Keratinocyte (primary cell): ENCODE measurements at regions not wholly inside any gene's neighbourhood (a gene's known extent, or its start where the extent isn't known, plus 50 kb on each side); places are given as distances from the start of the nearest gene placed in this dataset.

ENCODE experiments used
- DNase-seq: peaks from one replicate; pipeline ENCODE4 v3.0.0-alpha.2; 2011; ENCODE audit warnings: low read depth, missing footprints, low spot score
- FAIRE-seq: peaks from 2 replicates; lab custom pipeline; 2011; peaks lifted over from hg19 to GRCh38; lab: Jason Lieb, UNC
- H2AFZ ChIP-seq: 2 replicates; pipeline ENCODE4 v1.6.0; 2012; ENCODE audit warnings: low read length, control low read depth, inconsistent platforms; ENCODE audit not compliant: control insufficient read depth
- H3K27ac ChIP-seq: 2 replicates; pipeline ENCODE4 v1.5.1; 2011; ENCODE audit warnings: low read length; ENCODE audit not compliant: control insufficient read depth, insufficient read depth
- H3K27me3 ChIP-seq: 3 replicates; pipeline ENCODE4 v1.6.0; 2011; ENCODE audit warnings: low read length; ENCODE audit not compliant: control insufficient read depth, insufficient read depth; ENCODE audit errors: extremely low read depth
- H3K36me3 ChIP-seq, 2 experiments: 2 replicates in 1 of 2; 3 replicates in 1 of 2; pipeline ENCODE4 v1.5.1; 2011; ENCODE audit warnings: low read length in 2 of 2, mild to moderate bottlenecking in 1 of 2; ENCODE audit not compliant: control insufficient read depth in 2 of 2, insufficient read depth in 2 of 2; ENCODE audit errors: extremely low read depth in 1 of 2
- H3K4me1 ChIP-seq: 3 replicates; pipeline ENCODE4 v1.5.1; 2011; ENCODE audit warnings: low read length; ENCODE audit not compliant: control insufficient read depth, insufficient read depth; ENCODE audit errors: extremely low read depth
- H3K4me2 ChIP-seq: 3 replicates; pipeline ENCODE4 v1.6.0; 2011; ENCODE audit warnings: low read depth, low read length; ENCODE audit not compliant: control insufficient read depth, insufficient read depth; ENCODE audit errors: extremely low read depth
- H3K4me3 ChIP-seq, 3 experiments: fragments of 200-600 bp in 1 of 3; sonication (generic) in 1 of 3; 2 replicates in 2 of 3; 3 replicates in 1 of 3; pipeline ENCODE4 v1.5.1; 2011 to 2016; ENCODE audit warnings: low read length in 3 of 3, mild to moderate bottlenecking in 3 of 3, control low read depth in 2 of 3, inconsistent platforms in 1 of 3, low read depth in 1 of 3, mixed read lengths in 1 of 3, mixed run types in 1 of 3, moderate library complexity in 1 of 3; ENCODE audit not compliant: control insufficient read depth in 2 of 3, insufficient read depth in 2 of 3; ENCODE audit errors: extremely low read depth in 1 of 3
- H3K79me2 ChIP-seq: 2 replicates; pipeline ENCODE4 v1.6.0; 2012; ENCODE audit warnings: low read length; ENCODE audit not compliant: control insufficient read depth, insufficient read depth
- H3K9ac ChIP-seq: 3 replicates; pipeline ENCODE4 v1.6.0; 2011; ENCODE audit warnings: low read length; ENCODE audit not compliant: control insufficient read depth, insufficient read depth; ENCODE audit errors: extremely low read depth
- H3K9me1 ChIP-seq: 3 replicates; pipeline ENCODE4 v1.6.0; 2011; ENCODE audit warnings: low read length; ENCODE audit not compliant: control insufficient read depth, insufficient read depth; ENCODE audit errors: extremely low read depth
- H3K9me3 ChIP-seq: 2 replicates; pipeline ENCODE4 v1.5.1; 2012; ENCODE audit warnings: low read depth, low read length; ENCODE audit not compliant: control insufficient read depth
- H4K20me1 ChIP-seq: 3 replicates; pipeline ENCODE4 v1.6.0; 2011; ENCODE audit warnings: low read length; ENCODE audit not compliant: control insufficient read depth, insufficient read depth; ENCODE audit errors: extremely low read depth
- CTCF ChIP-seq, 3 experiments: IDR thresholded peaks in 1 of 3; conservative IDR thresholded peaks in 1 of 3; optimal IDR thresholded peaks in 1 of 3; 2 replicates in 2 of 3; 3 replicates in 1 of 3; pipeline versions ENCODE3 to v1.5.1; 2011; ENCODE audit warnings: low read length in 3 of 3, mild to moderate bottlenecking in 3 of 3, moderate library complexity in 2 of 3, control low read depth in 1 of 3, inconsistent platforms in 1 of 3; ENCODE audit not compliant: insufficient read depth in 2 of 3; ENCODE audit errors: extremely low read depth in 1 of 3
- EZH2 ChIP-seq: IDR thresholded peaks from one replicate; pipeline ENCODE4 v1.6.1; 2012; ENCODE audit warnings: inconsistent platforms, mild to moderate bottlenecking, low read length, moderate library complexity
- dilution Hi-C: fragments of 300-500 bp; cut with MboI; formaldehyde crosslinking; loops from one replicate; pipeline ENCODE4 v1.7.0; 2020; ENCODE audit warnings: low sequenced_read_pairs; ENCODE audit not compliant: extremely low pct_ligation_motif_present

GRCh38 chr2:8223695-8224346 lies 458.0 kb upstream of the ID2 start:
- Histone ChIP-seq H3K4me3 (no peak overlapping the region), H2AFZ (no peak overlapping the region), H4K20me1 (no peaks in the 10 kb centered on the region), H3K36me3 (no peaks in the 10 kb centered on the region), H3K9me3 (no peaks in the 10 kb centered on the region), H3K79me2 (no peaks in the 10 kb centered on the region), H3K4me1 (no peaks in the 10 kb centered on the region), H3K27me3 (no peaks in the 10 kb centered on the region), H3K27ac (no peak overlapping the region), H3K4me2 (no peak overlapping the region), H3K9me1 (no peaks in the 10 kb centered on the region), H3K9ac (no peak overlapping the region)
- no peak for FAIRE-seq
- dilution Hi-C loops: no loop called here
- TF ChIP-seq EZH2 (no peak), CTCF (optimal IDR thresholded peaks at IDR 0.05 in 1 of 3, IDR thresholded peaks at IDR 0.05 in 1 of 3, conservative IDR thresholded peaks at IDR 0.05 in 1 of 3; ENCODE audit: extremely low read depth in 1 of 3, insufficient read depth in 2 of 3, low read length in 3 of 3) (no peak)
- DNase-seq: no peak

GRCh38 chr2:8224347-8225190 lies 457.3 kb upstream of the ID2 start:
- TF ChIP-seq CTCF (optimal IDR thresholded peaks at IDR 0.05 in 1 of 3, IDR thresholded peaks at IDR 0.05 in 1 of 3, conservative IDR thresholded peaks at IDR 0.05 in 1 of 3; ENCODE audit: extremely low read depth in 1 of 3, insufficient read depth in 2 of 3, low read length in 3 of 3): no peak
- no peak for TF ChIP-seq EZH2
- FAIRE-seq: no peak
- Histone ChIP-seq H3K27ac (no peak overlapping the region), H4K20me1 (no peaks in the 10 kb centered on the region), H3K9me3 (no peaks in the 10 kb centered on the region), H3K4me2 (no peak overlapping the region), H3K27me3 (no peaks in the 10 kb centered on the region), H3K9me1 (no peaks in the 10 kb centered on the region), H3K4me3 (no peak overlapping the region), H2AFZ (no peak overlapping the region), H3K9ac (no peak overlapping the region), H3K4me1 (no peaks in the 10 kb centered on the region), H3K36me3 (no peaks in the 10 kb centered on the region), H3K79me2 (no peaks in the 10 kb centered on the region)
- dilution Hi-C loops: no loop called here
- no peak for DNase-seq
